AG08395 (cell line): ENCODE measurements at regions not wholly inside any gene's neighbourhood (a gene's known extent, or its start where the extent isn't known, plus 50 kb on each side); places are given as distances from the start of the nearest gene placed in this dataset.

Source experiments
- DNase-seq: peaks from one replicate; pipeline ENCODE4 v3.0.0; 2012; ENCODE audit warnings: mixed read lengths, low spot score

- DNase-seq: no peak
These were observed 50.5 kb upstream of the ZNF438 start for GRCh38 chr10:31081937-31082840.

DNA sequence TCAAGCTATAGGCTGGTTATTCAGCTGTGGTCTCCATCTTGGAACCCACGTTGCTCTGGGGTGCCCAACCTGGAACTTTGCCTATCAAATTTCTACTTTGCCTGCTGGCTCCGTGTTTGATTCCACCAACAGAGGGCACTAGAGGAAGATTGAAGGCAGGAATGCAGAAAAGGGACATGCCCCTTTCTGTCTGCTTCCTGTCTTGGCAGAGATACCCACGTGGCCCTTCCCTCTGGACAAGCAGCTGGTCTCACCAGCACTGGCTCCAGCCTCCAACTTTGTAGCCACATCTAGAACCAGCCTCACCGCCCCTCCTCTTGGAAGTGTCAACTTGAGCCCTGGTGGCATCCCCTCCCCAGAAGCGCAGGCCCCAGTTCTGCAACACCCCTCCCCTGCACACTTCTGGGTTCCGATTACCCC, 52.1 kb upstream of the ZNF438 start:
- DNase-seq: peak; percentile 35

GRCh38 chr10:31087011-31087410, 55.3 kb upstream of the ZNF438 start:
- no peak for DNase-seq

- DNase-seq: no peak
These were observed 56.2 kb upstream of the ZNF438 start for GRCh38 chr10:31087851-31088250.

GRCh38 chr10:31090894-31091607, 59.4 kb upstream of the ZNF438 start:
- DNase-seq: no peak

- no peak for DNase-seq
These were observed 64.3 kb upstream of the ZNF438 start for GRCh38 chr10:31095677-31096560.

GRCh38 chr10:31098046-31098445, 66.4 kb upstream of the ZNF438 start:
- DNase-seq: peak; percentile 42

DNA sequence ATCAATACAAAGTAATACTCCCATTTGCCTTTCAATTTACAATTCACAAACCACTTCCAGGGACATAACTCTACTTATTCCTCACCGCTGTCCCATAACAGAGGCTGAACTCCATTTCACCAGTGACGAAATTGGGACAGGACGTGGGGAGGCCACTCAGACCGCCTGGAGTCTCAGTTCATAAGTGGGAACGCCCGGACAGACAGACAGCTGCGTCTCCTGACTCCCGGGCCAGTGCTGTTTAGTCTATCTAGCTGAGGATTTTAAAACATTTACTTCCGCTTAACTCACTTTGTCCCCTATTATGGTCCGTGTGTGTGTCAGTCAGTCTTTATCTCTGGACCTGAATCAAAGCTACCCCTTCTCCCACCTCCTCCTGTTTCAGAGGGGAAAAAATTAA, 67.4 kb upstream of the ZNF438 start:
- no peak for DNase-seq

GRCh38 chr10:31099664-31100063, 68.0 kb upstream of the ZNF438 start:
- DNase-seq: no peak

DNA sequence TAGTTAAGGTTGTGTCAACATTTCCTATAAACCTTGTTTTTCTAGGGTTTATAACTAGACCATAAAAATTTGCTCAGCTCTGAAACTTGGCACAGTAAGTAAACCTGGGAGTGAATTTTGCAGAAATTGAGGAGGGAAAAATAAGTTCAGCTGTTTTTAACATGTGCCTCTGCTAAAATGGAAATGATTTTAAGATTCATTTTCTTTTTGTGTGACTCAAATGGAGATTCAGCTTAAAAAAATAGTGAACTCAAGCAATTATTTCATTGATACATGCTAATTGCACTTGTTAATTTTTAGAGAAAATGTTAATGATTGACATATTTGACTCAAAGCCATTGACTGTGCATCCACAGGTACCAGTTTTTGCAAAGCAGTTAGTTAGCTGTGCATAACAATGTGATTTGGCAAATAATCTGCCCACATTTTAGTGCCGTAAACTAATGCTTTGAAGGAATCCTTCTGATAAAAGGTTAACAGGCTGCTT, 68.5 kb upstream of the ZNF438 start:
- no peak for DNase-seq

DNA sequence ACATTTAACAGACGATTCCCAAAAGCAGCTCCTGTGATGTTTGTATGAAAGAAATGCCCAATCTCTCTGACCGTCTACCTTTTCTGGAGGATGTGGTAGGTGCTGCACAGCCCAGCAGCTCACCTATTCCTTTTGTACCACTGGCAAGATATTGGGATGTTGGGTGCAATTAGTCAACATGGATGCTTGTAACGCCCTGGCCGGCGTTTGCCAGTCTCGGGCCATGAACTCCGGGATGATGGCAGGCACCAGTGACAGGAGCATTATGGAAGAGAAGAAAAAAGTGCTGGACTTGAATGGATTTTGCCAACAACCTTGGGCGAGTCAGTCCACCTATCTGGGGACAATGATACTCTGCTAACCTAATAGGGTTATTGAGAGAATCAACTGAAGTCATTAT, 69.0 kb upstream of the ZNF438 start:
- no peak for DNase-seq

DNA sequence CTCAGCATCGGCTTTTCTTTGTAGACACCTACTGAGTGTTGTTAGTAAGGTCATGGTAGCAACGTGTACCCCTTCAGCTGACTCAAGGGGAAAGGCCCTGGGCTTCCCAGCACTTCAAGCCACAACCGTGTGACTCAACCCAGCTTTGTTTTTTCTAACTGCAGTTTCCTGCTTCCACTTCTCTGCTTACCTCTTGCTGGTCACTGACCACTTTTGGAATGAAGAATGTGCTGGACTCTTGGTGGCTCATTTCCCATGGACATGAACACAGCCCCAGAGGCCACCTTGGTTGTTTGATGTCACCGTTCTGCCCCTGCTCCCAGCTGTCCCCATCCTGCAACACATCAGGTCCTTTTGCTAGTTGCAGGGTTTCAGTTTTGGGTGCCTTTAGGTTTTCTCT, 69.5 kb upstream of the ZNF438 start:
- peak; percentile 78 for DNase-seq

- DNase-seq: no peak
These were observed 70.8 kb upstream of the ZNF438 start for GRCh38 chr10:31102421-31102820.

- no peak for DNase-seq
These were observed 71.4 kb upstream of the ZNF438 start for GRCh38 chr10:31103112-31103511.

GRCh38 chr10:31112961-31113360, 81.3 kb upstream of the ZNF438 start:
- no peak for DNase-seq

GRCh38 chr10:31116226-31116625, 84.6 kb upstream of the ZNF438 start:
- no peak for DNase-seq

DNA sequence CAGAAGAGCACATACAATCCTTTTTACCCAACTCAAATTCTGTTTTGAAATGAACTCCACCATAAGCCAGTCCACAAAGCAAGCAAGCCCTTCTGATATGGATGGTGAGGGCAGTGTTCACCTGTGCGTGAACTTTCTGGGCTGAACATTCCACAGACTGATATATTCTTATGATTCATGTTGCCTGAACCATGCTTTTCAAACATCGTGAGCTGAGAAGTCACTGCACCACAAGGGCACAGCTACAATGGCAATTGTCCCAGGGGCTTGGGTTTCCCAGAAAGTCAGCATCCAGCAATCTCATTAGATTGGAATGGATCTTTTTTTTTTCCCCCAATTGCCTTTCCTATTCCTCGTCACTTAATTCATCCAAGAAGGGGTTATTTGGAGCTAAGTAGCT, 86.9 kb upstream of the ZNF438 start:
- DNase-seq: peak; percentile 69

GRCh38 chr10:31120392-31120791, 88.7 kb upstream of the ZNF438 start:
- DNase-seq: no peak

- DNase-seq: peak; percentile 31
These were observed 89.5 kb upstream of the ZNF438 start for GRCh38 chr10:31120961-31121685.

GRCh38 chr10:31121757-31122577, 90.3 kb upstream of the ZNF438 start:
- DNase-seq: peak; percentile 31

DNA sequence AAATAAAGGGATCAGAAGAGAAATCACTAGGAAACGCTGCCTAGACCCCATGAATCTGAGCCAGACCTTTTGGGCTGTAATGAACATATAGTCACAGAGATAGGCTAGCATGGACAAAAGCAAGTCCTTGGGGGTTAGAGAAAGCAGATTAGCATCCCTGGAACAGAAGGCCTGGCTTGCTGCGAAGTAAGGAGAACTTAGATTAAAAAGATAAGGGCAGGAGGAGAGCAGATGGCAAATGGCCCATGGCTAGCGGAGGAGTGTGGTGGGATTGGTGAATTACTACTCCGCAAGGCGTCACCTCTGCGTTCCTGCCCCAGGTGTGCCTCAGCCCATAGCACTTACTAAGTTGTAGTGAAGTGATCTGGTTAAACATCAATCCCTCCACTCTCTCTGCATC, 92.3 kb upstream of the ZNF438 start:
- no peak for DNase-seq
